Kidney capillary endothelial cell (primary cell): ENCODE measurements at regions not wholly inside any gene's neighbourhood (a gene's known extent, or its start where the extent isn't known, plus 50 kb on each side); places are given as distances from the start of the nearest gene placed in this dataset.

Experiments
- DNase-seq: peaks from one replicate; pipeline ENCODE4 v3.0.0-alpha.2; 2018; ENCODE audit warnings: low spot score

- DNase-seq, result no peak
Measured at GRCh38 chr1:147811273-147811672, 50.9 kb upstream of the GJA5 start.

- no peak for DNase-seq
Measured at GRCh38 chr1:147811751-147812150, 51.3 kb upstream of the GJA5 start.

DNA sequence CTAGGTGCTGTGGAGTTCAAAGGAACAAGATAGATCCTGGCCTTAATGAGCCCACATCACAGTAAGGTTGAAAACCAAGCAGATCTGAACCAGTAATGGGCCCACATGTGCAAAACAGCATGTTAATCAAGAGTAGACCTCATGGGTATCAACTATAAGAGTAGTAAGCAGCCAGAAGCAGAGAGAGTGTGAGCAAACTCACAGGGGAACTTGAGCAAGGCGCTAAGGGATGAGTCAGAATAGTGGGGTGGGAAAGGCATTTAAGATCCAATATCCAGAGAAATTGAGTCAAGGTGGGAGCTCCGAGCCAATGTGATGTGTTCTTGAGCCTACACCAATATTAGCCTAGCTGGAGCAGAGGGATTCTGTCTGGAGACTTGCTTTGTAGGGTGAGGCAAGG, 52.4 kb upstream of the GJA5 start:
- DNase-seq, result no peak

GRCh38 chr1:147815503-147815902, 55.1 kb upstream of the GJA5 start:
- DNase-seq, result no peak

DNA sequence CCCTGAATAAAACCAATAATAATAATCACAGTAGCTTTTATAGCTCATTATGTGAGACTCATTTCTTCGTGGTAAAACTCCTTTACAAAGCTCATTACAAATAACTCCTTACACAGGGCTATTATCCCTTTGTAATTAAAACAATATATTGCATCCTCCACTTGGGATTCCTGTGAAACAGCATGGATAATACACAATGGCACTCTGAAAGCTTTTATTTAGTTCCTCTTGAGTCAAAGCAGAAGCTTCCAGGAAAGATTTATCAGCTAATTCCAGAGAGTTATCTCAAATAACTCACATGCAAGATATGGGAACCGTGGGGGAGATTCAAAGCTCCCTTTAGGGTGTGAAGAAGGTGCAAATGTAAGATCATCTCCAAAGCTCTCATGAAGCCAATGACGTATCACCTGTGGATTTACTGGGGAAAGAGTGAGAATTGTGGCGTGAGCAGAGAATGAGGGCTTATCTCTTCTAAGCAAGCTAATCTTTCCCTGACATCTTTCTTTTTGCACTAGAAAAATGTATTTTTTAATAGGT, 60.4 kb upstream of the GJA5 start:
- no peak for DNase-seq

- DNase-seq, result no peak
Measured at GRCh38 chr1:147821883-147822282, 61.5 kb upstream of the GJA5 start.

DNA sequence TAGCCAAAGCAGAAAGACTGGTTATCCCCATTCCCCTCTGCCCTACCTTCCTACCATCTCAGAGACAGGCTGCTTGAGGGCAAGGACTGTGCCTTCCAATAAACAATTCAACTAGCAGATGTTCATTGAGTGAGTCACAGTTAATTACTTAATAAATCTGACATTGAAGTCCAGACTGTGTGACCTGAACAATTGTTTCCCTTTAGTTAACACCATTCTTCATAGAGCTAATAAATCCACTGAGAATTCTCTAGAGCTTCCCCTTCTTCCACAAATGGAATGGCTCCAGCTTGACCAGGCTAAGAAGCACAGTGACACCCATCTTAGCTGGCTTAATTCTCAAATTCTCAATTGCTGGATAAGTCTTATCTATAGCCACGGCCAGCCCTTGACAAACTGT, 61.9 kb upstream of the GJA5 start:
- DNase-seq, result no peak

DNA sequence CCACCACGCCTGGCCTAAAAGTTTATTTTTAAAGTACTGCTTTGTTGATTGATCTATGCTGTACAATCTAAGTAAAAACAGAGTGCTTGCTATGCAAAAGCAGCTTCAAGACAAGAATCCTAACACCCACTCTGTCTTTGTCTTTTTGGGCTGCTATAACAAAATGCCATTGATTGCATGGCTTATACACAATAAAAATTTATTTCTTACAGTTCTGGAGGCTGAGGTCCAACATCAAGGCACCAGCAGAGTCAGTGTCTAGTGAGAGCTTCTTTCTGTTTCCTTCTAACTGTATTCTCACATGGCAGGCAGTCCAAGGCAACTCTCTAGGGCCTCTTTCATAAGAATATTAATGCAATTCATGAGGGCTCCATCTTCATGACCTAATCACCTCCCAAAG, 63.6 kb upstream of the GJA5 start:
- no peak for DNase-seq

- DNase-seq, result no peak
Measured at GRCh38 chr1:147824798-147825197, 64.4 kb upstream of the GJA5 start.

DNA sequence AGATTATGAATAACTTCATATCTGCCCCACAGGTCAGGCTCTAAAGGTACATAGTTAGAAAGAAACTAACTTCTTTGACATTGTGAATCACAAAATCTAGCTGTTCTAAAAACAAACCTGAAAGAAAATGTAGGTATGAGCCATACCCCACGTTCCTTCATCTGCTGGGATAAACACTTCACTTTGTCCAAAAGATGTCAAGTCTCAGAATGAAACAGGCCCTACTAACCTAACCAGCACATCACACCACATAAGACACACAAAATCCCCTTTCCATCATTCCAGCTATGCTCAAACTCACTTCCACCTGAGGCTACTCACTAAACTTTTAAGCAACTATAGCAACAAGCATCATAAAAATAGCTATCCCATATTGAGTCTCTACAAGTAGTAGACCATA, 65.2 kb upstream of the GJA5 start:
- DNase-seq, result no peak

- DNase-seq, result no peak
Measured at GRCh38 chr1:147826259-147826658, 65.9 kb upstream of the GJA5 start.

- no peak for DNase-seq
Measured at GRCh38 chr1:147833231-147833860, 69.2 kb upstream of the GJA8 start.

DNA sequence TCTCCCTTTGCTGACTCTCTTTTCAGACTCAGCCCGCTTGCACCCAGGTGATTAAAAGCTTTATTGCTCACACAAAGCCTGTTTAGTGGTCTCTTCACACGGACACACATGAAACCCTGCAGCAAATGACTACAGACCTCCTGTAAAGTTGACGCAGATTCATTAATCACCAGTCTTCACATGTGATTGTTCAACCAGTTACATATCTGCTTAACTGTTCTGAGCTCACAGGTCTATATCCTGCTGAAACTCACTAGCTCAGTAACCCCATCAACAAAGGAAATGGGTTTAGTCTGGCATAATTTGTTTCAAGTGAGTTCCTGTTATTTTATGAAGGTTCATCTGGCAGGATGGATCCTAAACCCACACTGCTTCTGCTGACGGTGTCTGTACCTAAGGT, 68.4 kb upstream of the GJA8 start:
- no peak for DNase-seq

- DNase-seq, result no peak
Measured at GRCh38 chr1:147834810-147835209, 67.8 kb upstream of the GJA8 start.

GRCh38 chr1:147837129-147837963, 65.2 kb upstream of the GJA8 start:
- DNase-seq, result no peak

GRCh38 chr1:147837964-147838292, 64.7 kb upstream of the GJA8 start:
- DNase-seq, result no peak

DNA sequence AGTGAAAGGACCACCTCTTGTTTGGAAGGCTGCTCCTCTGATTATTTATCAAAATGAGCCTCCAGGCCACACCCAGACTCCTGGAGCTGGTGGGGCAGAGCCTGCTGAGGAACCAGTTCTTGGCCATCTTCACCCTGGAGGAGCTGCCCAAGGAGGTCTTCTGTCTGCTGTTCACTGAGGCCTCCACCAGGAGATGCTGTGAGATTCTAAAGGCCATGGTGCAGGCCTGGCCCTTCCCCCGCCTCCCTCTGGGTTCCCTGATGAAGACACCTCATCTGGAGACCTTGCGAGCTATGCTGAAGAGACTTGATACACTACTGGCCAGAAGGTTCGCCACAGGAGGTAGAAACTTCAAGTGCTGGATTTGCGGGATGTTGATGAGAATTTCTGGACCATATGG, 61.7 kb upstream of the GJA8 start:
- DNase-seq, result no peak

DNA sequence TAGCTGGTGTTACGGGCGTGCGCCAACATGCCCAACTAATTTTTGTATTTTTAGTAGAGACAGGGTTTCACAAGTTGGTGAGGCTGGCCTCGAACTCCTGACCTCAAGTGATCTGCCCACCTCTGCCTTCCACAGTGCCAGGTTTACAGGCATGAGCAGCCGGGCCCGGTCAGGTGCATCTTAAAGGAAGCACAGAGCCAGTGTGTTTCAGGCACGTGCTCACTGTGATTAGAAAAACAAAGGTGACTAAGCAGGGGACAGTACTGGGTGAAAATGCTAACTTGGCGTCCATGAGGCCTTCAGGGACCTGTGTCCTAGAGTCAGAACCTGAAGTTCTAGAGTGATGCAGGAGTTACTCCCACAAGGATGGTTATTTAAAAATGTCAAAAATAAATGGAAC, 60.0 kb upstream of the GJA8 start:
- DNase-seq, result no peak

DNA sequence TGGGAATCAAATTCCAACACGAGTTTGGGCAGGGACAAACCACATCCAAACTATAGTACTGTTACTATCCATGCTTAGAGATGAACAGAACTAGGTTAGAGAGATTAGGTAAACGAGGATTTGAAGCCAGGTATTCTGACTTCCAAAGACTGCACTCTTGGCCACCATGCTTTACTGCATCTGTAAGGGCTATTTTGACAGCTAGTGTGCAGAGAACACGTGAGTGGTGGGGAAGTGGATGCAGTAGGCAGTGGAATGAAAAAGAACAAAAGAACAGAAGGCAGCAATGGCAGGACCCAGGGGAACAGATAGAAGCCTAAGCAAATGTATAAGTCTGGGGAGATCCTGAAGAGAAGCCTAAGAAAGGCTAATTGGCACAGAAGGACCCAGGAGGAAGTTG, 59.1 kb upstream of the GJA8 start:
- DNase-seq, result no peak

DNA sequence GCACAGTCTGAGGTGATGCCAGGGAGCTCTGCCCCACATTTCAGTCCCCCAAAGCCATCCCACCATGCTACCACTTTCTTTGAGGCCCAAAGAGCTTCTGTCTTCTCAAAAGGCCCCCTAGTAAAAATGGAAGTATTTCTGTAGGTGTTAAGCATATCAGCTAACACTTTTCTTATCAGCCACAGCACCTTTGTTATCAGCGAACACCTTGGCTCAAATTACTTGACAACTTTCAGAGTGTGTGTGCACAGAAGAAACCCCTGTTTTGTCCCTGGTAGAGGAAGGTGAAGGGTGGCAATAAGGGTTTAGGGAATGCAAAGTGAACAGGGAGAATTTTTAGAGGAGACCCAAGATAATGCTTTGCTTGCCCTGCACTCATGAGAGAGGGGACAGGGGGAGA, 54.8 kb upstream of the GJA8 start:
- no peak for DNase-seq

DNA sequence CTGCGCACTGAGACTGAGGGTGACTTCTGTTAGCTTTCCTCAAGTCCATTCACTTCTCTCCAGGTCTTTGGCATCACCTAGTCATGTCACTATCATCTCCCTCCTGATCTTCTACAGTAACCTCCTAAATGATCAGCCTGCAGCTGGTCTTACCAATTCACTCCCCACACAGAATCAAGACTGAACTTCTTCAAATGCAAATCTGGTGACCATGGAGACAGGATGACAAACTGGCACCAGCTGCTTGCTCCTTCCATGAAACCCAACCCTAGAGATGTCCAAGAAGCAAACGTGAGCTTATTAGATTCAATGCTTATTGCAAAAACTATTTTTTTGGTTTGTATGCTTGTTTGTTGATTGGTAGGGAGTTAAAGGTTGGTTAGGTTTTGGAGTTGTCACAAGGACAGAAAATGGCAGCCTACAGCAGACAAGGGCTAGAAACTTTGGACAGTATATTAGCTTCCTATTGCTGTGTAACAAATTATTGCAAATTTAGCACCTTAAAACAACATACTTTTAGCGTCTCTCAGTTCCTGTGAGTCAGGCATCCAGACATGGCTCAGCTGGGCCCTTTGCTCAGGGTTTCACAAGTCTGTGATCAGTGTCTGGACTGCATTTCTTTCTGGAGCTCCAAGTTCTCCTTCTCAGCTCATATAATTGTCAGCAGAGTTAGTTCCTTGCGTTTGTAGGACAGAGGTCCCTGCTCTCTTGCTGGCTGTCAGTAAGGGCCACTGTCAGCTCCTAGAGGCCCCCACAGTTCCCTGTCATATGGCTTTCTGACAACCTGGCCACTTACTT, 53.3 kb upstream of the GJA8 start:
- peak; percentile 30 for DNase-seq

- DNase-seq, result no peak
Measured at GRCh38 chr1:147850737-147851136, 51.9 kb upstream of the GJA8 start.

- peak; percentile 68 for DNase-seq
Measured at GRCh38 chr1:147851149-147851548, 51.4 kb upstream of the GJA8 start.
